ENCODE measurements at regions not wholly inside any gene's neighbourhood (a gene's known extent, or its start where the extent isn't known, plus 50 kb on each side); places are given as distances from the start of the nearest gene placed in this dataset.

DNA sequence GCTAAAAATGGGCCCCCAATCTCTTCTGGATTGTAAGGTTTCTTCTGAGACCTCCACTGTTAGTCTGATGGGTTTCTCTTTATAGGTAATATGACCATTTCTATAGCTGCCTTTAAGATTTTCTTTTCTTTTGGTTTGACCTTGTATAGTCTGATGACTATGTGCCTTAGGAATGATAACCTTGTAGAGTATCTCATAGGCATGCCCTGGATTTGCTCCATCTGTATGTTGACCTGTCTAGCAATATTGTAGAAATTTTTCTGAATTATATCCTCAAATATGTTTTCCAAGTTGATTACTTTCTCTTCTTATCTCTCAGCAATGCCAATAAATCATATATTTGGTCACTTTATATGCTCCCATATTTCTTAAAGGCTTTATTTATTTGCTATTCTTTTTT lies 1403.8 kb upstream of the GOT2 start:
- TF ChIP-seq, protein P1, sequence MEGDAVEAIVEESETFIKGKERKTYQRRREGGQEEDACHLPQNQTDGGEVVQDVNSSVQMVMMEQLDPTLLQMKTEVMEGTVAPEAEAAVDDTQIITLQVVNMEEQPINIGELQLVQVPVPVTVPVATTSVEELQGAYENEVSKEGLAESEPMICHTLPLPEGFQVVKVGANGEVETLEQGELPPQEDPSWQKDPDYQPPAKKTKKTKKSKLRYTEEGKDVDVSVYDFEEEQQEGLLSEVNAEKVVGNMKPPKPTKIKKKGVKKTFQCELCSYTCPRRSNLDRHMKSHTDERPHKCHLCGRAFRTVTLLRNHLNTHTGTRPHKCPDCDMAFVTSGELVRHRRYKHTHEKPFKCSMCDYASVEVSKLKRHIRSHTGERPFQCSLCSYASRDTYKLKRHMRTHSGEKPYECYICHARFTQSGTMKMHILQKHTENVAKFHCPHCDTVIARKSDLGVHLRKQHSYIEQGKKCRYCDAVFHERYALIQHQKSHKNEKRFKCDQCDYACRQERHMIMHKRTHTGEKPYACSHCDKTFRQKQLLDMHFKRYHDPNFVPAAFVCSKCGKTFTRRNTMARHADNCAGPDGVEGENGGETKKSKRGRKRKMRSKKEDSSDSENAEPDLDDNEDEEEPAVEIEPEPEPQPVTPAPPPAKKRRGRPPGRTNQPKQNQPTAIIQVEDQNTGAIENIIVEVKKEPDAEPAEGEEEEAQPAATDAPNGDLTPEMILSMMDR (IDR thresholded peaks at IDR 0.05; ENCODE audit: insufficient read depth, low read length, poor library complexity, severe bottlenecking), result no peak
- TF ChIP-seq EZH2phosphoT487 (conservative IDR thresholded peaks at IDR 0.05; ENCODE audit: low read length), result no peak

All from SU-DHL-6 (cell line).